Cardiac fibroblast (primary cell): ENCODE measurements at regions not wholly inside any gene's neighbourhood (a gene's known extent, or its start where the extent isn't known, plus 50 kb on each side); places are given as distances from the start of the nearest gene placed in this dataset.
A peak's percentile ranks its signal among the peaks of the same experiment; 100 is the strongest.

Source experiments
- DNase-seq, 2 donors: peaks; one replicate each; pipeline versions ENCODE4 v3.0.0 to v3.0.0-alpha.2; 2010; ENCODE audit warnings: low read depth in 2 of 2
- H3K4me3 ChIP-seq, 2 donors: replicated peaks in 1 of 2; 1 replicate in 1 of 2; 2 replicates in 1 of 2; pipeline ENCODE4 v1.5.1; 2011; ENCODE audit warnings: low read depth in 2 of 2, low read length in 2 of 2, mild to moderate bottlenecking in 2 of 2, moderate library complexity in 1 of 2
- TF ChIP-seq, protein P1 (sequence below): IDR thresholded peaks from one replicate; pipeline ENCODE4 v1.5.1; 2011; ENCODE audit warnings: low read depth, mild to moderate bottlenecking, low read length, inconsistent platforms

DNA sequence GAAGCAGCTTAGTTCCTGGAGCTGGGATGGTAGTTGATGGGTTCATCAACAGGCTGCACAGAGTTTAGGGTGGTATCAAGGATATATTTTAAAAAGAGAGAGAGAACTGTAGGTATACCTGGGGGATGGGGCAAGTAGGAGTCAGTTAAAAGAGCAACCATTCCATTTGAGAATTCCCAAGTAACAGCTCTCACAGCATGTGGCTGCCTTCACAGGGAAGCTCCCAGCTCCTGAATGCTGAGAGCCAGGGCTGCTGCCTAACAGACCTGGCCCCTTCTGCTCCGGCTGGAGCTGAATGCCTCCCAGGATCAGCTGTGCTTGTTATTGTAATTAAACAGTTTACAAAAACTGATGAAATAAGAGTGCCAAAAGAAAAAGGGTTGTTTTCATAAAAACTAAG, 58.8 kb upstream of the GPR26 start:
- TF ChIP-seq, protein P1, sequence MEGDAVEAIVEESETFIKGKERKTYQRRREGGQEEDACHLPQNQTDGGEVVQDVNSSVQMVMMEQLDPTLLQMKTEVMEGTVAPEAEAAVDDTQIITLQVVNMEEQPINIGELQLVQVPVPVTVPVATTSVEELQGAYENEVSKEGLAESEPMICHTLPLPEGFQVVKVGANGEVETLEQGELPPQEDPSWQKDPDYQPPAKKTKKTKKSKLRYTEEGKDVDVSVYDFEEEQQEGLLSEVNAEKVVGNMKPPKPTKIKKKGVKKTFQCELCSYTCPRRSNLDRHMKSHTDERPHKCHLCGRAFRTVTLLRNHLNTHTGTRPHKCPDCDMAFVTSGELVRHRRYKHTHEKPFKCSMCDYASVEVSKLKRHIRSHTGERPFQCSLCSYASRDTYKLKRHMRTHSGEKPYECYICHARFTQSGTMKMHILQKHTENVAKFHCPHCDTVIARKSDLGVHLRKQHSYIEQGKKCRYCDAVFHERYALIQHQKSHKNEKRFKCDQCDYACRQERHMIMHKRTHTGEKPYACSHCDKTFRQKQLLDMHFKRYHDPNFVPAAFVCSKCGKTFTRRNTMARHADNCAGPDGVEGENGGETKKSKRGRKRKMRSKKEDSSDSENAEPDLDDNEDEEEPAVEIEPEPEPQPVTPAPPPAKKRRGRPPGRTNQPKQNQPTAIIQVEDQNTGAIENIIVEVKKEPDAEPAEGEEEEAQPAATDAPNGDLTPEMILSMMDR, result no peak
- no peak for DNase-seq
- no peak overlapping the region for H3K4me3 ChIP-seq

DNA sequence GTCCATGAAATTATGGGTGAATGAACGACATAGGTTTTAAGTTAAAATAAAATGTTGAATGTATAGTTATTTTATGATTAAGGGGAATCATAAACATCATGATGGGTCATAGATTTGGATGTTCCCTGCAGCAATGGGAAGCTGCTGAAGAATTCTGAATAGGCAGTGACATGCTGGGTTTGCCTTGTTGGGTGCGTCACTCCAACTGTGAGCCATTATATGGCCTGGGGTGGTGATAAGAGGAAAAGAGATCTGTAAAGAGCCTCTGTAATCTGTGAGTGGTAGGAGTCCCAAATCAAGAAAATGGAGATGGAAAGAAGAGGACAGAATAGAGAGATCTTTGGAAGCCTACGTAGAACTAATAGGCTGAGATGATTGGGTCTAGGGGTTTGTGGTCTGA, 58.1 kb upstream of the GPR26 start:
- no peak overlapping the region for H3K4me3 ChIP-seq
- TF ChIP-seq, protein P1, result no peak
- DNase-seq, result no peak

DNA sequence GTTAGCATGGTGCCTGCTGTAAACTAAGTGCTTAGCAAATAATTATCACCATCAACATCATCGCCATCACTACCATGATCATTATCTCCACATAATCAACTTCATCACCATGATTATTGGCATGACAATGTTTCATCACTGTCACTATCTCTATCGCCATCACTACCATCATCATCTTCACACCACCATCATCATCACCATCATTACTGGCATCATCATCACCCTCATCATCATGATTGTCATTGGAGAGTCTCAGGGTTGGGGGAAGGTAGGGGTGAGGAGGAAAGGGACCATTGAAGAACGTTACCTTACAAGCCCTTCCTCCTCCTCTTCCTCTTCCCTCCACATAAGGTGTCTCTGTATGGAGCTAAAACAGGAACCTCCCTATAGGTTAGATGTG, 54.9 kb upstream of the GPR26 start:
- H3K4me3 ChIP-seq, result no peak overlapping the region
- no peak for DNase-seq
- TF ChIP-seq, protein P1, result no peak

DNA sequence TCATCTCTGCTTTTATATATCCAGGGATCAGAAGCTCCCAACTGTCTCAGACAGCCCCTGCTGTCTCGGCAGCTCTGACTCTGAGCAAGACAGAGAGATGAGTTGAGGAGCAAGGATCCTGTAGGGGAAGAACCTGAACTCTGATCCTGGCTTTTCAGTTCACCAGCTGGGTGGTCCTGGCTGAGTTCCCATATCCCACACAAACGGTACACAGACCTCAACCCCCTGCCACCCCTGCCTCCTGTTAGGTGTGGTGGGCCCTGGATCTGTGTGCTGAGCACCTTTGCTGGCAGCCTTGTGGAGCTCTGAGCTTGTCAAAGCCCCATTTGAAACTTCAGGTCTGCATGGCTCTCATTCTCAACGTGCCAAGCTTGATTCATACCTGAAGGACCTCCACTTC, 54.3 kb upstream of the GPR26 start:
- TF ChIP-seq, protein P1, result no peak
- H3K4me3 ChIP-seq, result no peak overlapping the region
- DNase-seq, result no peak

DNA sequence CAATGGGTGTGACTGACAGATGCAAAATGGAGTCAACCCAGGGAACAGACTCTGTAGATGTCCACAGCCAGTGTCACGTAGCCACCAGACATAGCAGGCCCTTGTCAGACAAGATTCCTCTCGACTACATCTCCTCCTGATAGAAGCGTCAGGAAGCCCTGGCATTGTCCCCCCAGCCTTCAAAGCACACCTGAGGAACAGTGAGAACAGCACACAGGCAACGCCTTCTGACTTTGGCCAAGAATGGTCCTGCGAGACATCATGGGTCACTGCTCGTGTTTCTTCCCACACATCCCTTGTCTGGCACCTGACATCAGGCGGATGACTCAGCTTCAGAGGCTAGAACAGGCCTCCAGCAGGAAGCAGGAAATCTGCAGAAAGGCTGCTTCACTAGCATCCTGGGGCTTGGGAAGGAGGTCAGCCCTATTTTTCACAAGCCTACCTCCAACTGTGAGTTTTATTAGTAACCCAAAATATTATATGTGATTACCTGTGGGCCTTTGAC, 52.8 kb upstream of the GPR26 start:
- H3K4me3 ChIP-seq, result no peak overlapping the region
- TF ChIP-seq, protein P1, result no peak
- DNase-seq, result no peak

DNA sequence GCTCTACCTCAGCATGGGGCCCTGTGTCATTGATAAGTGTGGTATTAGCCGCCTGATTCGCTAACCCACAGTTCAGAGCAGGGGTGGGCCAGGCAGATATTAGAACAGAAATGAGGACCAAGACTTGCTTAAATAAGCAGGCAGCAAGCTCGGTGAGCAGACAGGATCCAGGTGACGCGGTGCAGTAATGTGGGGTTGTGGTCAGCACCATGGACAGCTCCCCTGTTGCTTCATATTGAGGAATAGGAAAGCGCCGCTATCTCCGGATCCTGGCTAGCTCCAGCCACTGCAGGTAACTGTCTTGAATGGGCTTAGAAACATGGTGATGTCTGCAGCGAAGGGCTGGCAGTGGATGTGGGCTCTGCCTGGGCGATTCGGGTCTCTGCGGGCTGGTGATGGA, 51.3 kb upstream of the GPR26 start:
- TF ChIP-seq, protein P1, result no peak
- no peak overlapping the region for H3K4me3 ChIP-seq
- peak; percentile 34 to 39 for DNase-seq
